ENCODE measurements at regions not wholly inside any gene's neighbourhood (a gene's known extent, or its start where the extent isn't known, plus 50 kb on each side); places are given as distances from the start of the nearest gene placed in this dataset.

DNA sequence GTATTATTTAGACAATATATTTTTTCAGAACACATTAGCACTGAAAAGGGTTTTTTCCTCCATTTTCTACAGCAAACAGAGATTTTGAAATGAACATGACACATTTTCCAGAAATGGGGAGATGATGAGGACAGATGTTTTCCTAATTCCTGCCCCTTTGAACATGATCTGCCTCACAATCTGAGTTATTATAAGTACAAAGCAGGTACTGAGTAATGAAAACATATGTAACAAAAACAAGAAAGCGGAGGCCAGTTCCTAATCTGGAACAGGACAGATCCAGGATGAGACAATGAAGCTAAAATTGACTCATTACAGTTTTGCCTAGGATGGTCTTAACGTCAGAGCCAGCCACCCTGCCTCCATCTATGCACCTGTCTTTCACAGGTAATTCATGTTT, 642.8 kb upstream of the NR2F2 start:
- TF ChIP-seq, protein P1, sequence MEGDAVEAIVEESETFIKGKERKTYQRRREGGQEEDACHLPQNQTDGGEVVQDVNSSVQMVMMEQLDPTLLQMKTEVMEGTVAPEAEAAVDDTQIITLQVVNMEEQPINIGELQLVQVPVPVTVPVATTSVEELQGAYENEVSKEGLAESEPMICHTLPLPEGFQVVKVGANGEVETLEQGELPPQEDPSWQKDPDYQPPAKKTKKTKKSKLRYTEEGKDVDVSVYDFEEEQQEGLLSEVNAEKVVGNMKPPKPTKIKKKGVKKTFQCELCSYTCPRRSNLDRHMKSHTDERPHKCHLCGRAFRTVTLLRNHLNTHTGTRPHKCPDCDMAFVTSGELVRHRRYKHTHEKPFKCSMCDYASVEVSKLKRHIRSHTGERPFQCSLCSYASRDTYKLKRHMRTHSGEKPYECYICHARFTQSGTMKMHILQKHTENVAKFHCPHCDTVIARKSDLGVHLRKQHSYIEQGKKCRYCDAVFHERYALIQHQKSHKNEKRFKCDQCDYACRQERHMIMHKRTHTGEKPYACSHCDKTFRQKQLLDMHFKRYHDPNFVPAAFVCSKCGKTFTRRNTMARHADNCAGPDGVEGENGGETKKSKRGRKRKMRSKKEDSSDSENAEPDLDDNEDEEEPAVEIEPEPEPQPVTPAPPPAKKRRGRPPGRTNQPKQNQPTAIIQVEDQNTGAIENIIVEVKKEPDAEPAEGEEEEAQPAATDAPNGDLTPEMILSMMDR (conservative IDR thresholded peaks at IDR 0.05 in 1 of 2, IDR thresholded peaks at IDR 0.05 in 1 of 2; ENCODE audit: extremely low read depth in 1 of 2, insufficient read depth in 1 of 2, low read depth in 1 of 2, low read length in 2 of 2), result no peak
- TF ChIP-seq EZH2 (IDR thresholded peaks at IDR 0.05; ENCODE audit: borderline replicate concordance, low read length), result no peak
